Uterus (tissue), 2 donors: ENCODE measurements at regions not wholly inside any gene's neighbourhood (a gene's known extent, or its start where the extent isn't known, plus 50 kb on each side); places are given as distances from the start of the nearest gene placed in this dataset.

Experiments
- POLR2A ChIP-seq, 2 donors: fragments of 450-650 bp; IDR thresholded peaks; one replicate each; pipeline ENCODE4 v1.6.1; 2016; ENCODE audit warnings: antibody characterized with exemption in 2 of 2, mild to moderate bottlenecking in 1 of 2, moderate library complexity in 1 of 2
- TF ChIP-seq, protein P1 (sequence below), 4 experiments: fragments of 200-600 bp in 2 of 4; fragments of 450-650 bp in 2 of 4; sonication (generic) in 2 of 4; IDR thresholded peaks; one replicate each; pipeline ENCODE4 v1.5.1; 2016 to 2019; ENCODE audit warnings: antibody characterized with exemption in 4 of 4, mild to moderate bottlenecking in 2 of 4, moderate library complexity in 1 of 4

GRCh38 chr4:179530958-179531357 is 2088.7 kb upstream of the AGA start:
- no peak for TF ChIP-seq POLR2A (IDR thresholded peaks at IDR 0.05)
- TF ChIP-seq, protein P1, sequence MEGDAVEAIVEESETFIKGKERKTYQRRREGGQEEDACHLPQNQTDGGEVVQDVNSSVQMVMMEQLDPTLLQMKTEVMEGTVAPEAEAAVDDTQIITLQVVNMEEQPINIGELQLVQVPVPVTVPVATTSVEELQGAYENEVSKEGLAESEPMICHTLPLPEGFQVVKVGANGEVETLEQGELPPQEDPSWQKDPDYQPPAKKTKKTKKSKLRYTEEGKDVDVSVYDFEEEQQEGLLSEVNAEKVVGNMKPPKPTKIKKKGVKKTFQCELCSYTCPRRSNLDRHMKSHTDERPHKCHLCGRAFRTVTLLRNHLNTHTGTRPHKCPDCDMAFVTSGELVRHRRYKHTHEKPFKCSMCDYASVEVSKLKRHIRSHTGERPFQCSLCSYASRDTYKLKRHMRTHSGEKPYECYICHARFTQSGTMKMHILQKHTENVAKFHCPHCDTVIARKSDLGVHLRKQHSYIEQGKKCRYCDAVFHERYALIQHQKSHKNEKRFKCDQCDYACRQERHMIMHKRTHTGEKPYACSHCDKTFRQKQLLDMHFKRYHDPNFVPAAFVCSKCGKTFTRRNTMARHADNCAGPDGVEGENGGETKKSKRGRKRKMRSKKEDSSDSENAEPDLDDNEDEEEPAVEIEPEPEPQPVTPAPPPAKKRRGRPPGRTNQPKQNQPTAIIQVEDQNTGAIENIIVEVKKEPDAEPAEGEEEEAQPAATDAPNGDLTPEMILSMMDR (IDR thresholded peaks at IDR 0.05) = no peak
